GM18502 (cell line): ENCODE measurements at regions not wholly inside any gene's neighbourhood (a gene's known extent, or its start where the extent isn't known, plus 50 kb on each side); places are given as distances from the start of the nearest gene placed in this dataset.
"Not testable (repeated sequence)": the region's sequence is repeated elsewhere in the genome, so short reads cannot be mapped to it uniquely, and the experiment has no call there.

Source experiments
- ATAC-seq: cut with Tn5 transposase; IDR thresholded peaks from one replicate; pipeline ENCODE4 v1.9.1; 2021; ENCODE audit warnings: mild to moderate bottlenecking; ENCODE audit not compliant: unreplicated experiment, poor library complexity

GRCh38 chr16:29156511-29156910 lies 171.7 kb downstream of the LAT start:
- no peak for ATAC-seq

DNA sequence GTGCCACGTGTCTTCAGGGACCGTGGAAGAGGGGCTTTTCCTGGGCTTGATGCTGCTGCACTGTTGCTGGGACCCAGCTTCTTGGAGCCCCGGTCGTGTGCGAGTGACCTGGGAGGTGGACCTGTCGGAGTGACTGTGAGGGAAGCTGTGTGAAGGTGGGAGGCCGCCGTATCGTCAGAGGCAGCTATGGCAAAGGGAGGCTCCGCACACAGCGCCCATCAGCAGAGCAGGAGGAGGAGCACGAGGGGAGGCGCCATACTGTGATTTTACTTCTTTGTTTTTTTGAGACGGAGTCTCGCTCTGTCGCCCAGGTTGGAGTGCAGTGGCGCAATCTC lies 171.0 kb downstream of the LAT start:
- ATAC-seq = not testable (repeated sequence)

- not testable (repeated sequence) for ATAC-seq
Measured at GRCh38 chr16:29155131-29155865, 170.4 kb downstream of the LAT start.

- ATAC-seq = no peak
Measured at GRCh38 chr16:29154676-29155121, 169.8 kb downstream of the LAT start.

DNA sequence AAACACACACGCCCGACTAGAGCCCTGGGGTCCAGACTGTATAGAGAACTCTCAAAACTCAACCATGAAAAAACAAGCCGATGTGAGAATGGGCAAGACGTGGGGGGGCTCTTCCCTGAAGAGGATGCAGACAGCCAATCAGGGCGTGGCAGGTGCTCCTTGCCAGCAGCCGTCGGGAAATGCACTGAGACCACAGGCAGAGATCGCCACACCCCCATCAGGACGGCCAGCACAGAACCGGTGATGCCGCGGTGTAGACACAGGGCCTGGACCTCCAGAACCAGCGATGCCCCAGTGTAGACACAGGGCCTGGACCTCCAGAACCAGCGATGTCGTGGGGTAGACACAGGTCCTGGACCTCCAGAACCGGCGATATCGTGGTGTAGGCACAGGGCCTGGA lies 169.2 kb downstream of the LAT start:
- ATAC-seq = no peak

- not testable (repeated sequence) for ATAC-seq
Measured at GRCh38 chr16:29153307-29153706, 168.5 kb downstream of the LAT start.

DNA sequence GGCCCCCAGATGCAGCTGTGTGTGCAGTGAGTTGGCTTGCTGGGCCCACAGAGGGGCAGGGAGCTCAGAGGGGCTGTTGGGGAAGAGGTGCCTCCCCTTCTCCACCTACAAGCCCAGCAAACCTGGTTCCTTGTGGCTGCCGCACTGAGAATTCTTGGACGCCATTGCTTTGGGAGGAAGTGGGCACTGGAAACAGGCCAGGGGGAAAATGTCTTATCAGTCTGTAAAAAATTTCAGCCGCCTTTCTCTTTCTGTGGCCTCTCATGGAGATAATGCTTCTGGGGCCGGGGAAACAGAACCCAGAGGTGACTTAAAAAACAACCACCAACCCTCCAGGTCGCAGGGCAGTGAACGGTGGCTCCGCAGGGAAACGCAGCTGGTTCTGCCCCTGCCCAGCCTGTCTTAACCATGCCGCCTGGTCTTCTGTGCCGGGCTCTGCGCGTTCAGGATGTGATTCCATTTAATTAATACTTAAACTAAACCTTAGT lies 167.7 kb downstream of the LAT start:
- not testable (repeated sequence) for ATAC-seq

DNA sequence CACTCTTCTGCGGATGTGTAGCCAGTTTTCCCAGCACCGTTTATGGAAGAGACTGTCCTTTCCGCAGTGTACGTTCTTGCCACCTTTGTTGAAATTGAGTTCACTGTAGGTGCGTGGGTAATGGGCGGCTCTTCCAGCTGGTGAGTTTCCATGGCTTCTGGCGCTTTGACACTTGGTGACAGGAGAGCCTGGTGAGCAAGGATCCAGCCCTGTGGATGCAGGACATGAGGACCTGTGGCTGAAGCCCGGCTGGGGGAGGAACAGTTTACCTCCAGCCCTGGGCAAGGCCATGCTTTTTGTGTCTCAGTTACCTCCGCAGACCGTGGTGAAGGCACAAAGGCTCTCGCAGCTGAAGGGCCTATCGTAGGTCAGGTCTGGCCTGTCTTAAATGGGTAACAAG lies 166.5 kb downstream of the LAT start:
- ATAC-seq = no peak

DNA sequence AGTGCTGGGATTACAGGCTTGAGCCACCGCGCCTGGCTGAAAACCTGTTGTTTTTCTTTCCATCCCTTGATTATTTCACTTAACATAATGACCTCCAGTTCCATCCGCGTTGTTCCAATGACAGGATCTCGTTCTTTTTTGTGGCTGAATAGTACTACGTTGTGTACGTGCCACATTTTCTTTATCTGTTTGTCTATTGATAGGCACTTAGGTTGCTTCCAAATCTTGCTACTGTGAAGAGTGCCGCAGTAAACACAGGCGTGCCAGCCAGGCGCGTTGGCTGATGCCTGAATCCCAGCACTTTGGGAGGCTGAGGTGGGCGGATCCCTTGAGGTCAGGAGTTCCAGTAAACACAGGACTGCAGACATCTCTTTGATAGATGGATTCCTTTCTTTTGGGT lies 165.1 kb downstream of the LAT start:
- ATAC-seq = not testable (repeated sequence)

- ATAC-seq = no peak
Measured at GRCh38 chr16:29148867-29149272, 164.0 kb downstream of the LAT start.

DNA sequence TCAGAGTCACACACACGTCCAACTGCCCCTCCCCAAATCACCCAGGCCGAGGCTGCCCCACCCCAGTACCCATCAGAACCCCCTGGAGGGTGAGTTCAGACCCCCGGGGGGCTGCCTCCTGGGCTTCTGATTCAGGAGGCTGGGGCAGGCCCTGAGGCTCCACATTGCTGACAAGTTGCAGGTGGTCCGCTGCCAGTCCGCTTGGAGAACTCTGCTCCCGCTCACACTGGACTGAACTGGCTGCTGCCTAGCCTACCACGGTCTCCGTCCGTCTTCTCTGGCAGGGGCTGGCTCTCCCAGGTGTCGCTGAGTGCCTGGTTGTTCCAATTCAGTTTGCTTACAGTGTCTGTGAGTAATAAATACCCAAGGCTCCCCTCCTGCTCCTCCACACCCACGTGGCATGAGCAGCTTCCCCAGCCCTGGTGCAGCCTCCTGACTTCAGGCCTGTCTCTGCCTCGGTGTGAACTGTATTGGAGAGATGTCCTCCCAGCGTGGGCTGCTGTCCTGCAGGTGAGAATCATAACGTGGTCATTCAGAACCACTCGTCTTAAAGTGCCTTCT lies 163.4 kb downstream of the LAT start:
- ATAC-seq = no peak

DNA sequence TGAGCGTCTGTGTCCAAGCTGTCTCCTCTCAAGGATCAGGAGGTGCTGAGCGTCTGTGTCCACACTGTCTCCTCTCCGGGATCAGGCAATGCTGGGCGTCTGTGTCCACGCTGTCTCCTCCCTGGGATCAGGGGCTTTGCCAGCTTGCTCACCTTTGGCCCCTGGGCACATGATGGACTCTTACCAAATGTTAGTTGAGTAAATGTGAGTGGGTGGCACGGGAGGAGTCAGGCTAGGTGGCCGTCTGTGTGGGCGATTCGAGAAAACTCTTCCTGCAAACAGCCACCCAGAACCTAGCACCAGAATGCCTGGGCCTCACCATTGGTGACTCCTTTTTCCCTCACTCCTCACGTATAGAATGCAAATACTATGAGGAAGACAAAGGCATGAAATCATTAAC lies 162.9 kb downstream of the LAT start:
- not testable (repeated sequence) for ATAC-seq

DNA sequence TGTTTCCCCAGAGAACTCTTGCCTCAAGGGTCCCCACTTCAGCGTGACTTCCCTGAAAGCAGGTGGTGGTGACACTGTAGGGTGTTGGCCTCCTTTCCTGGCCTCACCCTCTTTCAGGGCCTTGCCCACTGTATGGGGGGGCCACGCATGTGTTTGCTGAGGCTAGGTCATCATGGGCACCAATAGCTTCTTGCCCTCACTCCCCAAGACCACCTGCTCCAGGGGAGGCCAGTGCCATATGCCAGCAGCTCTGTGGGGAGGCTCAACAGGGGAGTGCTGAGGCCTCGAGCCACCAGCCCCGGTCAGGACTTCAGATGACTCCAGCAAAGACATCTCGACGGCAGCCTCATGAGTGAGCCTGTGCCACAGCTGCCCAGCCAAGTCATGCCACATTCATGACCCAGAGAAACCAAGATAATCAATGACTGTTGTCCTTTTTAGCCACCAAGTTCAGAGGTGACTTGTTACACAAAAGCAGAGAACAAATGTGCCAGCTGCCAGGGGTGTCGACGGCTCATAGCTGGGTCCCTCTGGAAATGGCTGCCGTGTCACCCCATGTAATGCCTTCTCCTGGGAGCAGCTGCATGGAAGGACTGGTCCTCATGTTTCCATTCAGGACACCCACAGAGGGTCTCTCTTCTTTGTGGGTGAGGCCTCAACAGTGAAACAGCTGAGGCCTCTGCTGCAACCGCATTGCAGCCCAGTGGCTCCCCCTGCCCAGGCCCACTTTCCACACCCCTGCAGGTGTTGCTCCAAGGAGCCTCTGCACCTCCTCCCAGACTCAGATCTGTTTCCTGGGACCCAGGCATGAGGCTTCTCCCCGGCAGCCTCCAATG lies 162.2 kb downstream of the LAT start:
- not testable (repeated sequence) for ATAC-seq

DNA sequence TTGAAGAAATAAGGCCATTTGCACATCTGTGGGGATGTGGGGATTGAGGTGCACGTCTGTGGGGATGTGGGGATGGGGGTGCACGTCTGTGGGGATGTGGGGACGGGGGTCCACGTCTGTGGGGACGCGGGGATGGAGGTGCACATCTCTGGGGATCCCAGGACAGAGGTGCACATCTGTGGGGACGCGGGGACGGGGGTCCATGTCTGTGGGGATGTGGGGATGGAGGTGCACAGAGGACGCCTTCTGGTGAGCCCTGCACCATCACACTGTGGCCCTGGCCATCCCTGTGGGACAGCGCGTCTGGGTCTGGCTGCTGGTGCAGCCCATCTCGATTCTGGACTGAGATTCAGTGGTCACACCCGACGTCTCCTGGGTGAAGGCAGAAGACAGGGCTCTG lies 161.4 kb downstream of the LAT start:
- ATAC-seq = no peak

DNA sequence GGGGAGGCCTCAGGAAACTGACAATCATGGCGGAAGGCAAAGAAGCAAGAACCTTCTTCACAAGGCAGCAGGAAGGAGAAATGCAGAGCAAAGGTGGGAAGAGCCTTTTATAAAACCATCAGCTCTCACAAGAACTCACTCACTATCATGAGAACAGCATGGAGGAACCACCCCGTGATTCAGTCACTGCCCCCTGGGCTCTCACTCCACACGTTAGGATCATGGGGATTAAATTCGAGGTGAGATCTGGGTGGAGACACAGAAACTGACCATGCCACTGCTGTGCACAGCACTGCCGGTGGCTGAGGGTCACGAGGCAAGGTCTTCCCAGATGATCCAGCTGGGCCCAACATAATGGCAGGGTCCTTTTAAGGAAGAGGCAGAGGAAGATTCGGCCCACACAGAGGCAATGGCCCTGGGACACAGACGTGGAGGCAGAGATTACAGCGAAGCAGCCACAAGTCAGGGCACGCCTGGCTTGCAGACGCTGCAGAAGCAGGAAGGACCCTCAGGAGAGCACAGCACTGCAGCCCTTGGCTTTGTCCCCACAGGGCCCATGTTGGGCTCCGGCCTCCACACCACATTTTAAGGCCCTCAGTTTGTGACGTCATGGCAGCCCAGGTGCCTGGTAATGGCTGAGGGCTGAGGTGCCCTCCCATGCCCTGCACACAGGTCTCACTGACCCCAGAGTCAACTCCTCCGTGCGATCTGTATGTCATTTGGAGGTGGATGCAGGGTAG lies 160.8 kb downstream of the LAT start:
- ATAC-seq = not testable (repeated sequence)

GRCh38 chr16:29145086-29145485 lies 160.2 kb downstream of the LAT start:
- not testable (repeated sequence) for ATAC-seq

GRCh38 chr16:29144669-29145062 lies 159.8 kb downstream of the LAT start:
- ATAC-seq = not testable (repeated sequence)

DNA sequence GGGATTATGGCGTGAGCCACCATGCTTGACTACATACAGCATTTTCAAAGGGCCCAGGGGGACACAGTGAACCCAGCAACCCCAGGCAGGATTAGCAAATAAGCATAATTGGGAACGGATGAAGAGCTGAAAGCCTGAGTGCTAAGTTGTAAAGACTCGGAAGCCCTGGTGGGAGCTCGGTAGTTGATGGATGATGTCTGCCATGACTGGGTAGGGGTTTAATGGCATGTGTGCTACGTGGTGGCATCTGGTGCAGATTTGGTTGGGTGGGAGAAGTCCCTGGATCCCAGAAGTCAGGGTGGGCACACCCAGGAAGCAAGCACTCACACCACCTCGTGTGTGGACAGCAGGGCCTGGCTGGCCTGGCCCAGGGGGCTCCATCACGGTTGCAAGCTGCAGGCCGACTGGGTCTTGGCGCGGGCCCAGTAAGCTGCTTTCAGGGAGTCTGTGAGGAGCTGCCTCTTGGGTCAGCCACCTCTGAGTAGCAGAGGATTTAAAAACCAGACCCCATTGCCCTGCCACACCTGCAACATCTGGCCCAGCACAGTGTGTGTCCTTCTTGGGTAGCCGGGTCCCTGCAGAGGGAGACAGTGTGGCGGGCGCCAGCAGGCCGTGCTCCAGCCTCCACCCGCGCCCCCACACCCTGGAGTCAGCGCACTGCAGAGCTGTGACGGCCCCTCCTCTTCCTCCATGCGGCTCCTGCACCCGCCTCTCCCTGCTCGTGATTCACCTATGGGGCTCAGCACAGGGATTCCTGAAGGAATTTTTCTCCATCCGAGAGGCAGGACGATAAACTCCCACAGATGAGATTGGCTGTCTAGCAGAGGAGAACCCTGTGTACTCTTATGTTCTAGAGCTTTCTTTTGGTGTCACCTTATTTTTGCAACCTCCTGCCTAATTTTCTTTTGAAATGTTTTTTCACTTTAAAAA lies 159.2 kb downstream of the LAT start:
- ATAC-seq = not testable (repeated sequence)

GRCh38 chr16:29142506-29142905 lies 157.7 kb downstream of the LAT start:
- not testable (repeated sequence) for ATAC-seq
